DOHH2 (cell line): ENCODE measurements at regions not wholly inside any gene's neighbourhood (a gene's known extent, or its start where the extent isn't known, plus 50 kb on each side); places are given as distances from the start of the nearest gene placed in this dataset.

Source experiments
- H3F3A ChIP-seq: fragments of 200-600 bp; sonication (generic), shearing (Covaris generic); 2 replicates; pipeline ENCODE4 v1.6.0; 2016; ENCODE audit warnings: antibody characterized with exemption, mild to moderate bottlenecking; ENCODE audit not compliant: control insufficient read depth, insufficient read depth
- H3K27ac ChIP-seq: fragments of 200-600 bp; sonication (generic); 2 replicates; pipeline ENCODE4 v1.5.1; 2014; ENCODE audit warnings: low read depth, mild to moderate bottlenecking, low read length, moderate library complexity
- H3K27me3 ChIP-seq: fragments of 200-600 bp; sonication (generic); 2 replicates; pipeline ENCODE4 v1.6.1; 2014; ENCODE audit warnings: mild to moderate bottlenecking, low read length, mixed read lengths; ENCODE audit not compliant: control insufficient read depth
- H3K36me3 ChIP-seq: fragments of 200-600 bp; sonication (generic); 2 replicates; pipeline ENCODE4 v1.6.1; 2014; ENCODE audit warnings: mild to moderate bottlenecking, low read length, moderate library complexity, mixed read lengths; ENCODE audit not compliant: control insufficient read depth
- H3K4me1 ChIP-seq: fragments of 200-600 bp; sonication (generic); 2 replicates; pipeline ENCODE4 v1.6.1; 2014; ENCODE audit warnings: mild to moderate bottlenecking, low read length, mixed read lengths; ENCODE audit not compliant: control insufficient read depth
- H3K4me2 ChIP-seq: fragments of 200-600 bp; sonication (generic); 2 replicates; pipeline ENCODE4 v1.6.0; 2014; ENCODE audit warnings: mild to moderate bottlenecking, low read length, moderate library complexity
- H3K4me3 ChIP-seq: fragments of 200-600 bp; sonication (generic); 2 replicates; pipeline ENCODE4 v1.5.1; 2014; ENCODE audit warnings: mild to moderate bottlenecking, low read length, mixed read lengths
- H3K79me2 ChIP-seq: fragments of 200-600 bp; sonication (generic); 2 replicates; pipeline ENCODE4 v1.6.1; 2014; ENCODE audit warnings: mild to moderate bottlenecking, low read length, mixed read lengths; ENCODE audit not compliant: control insufficient read depth
- H3K9me2 ChIP-seq: fragments of 200-600 bp; sonication (generic); replicated peaks from 2 replicates; pipeline ENCODE4 v1.6.1; 2014; ENCODE audit warnings: mild to moderate bottlenecking, low read length, mixed read lengths; ENCODE audit not compliant: control insufficient read depth
- H3K9me3 ChIP-seq: fragments of 200-600 bp; sonication (generic); 2 replicates; pipeline ENCODE4 v1.6.1; 2014; ENCODE audit warnings: antibody characterized with exemption, low read length, mixed read lengths; ENCODE audit not compliant: control insufficient read depth, insufficient read depth
- H4K20me1 ChIP-seq: fragments of 200-600 bp; sonication (generic); 2 replicates; pipeline ENCODE4 v1.6.0; 2014; ENCODE audit warnings: low read depth, mild to moderate bottlenecking, antibody characterized with exemption, low read length, moderate library complexity; ENCODE audit not compliant: control insufficient read depth, insufficient read depth
- EZH2phosphoT487 ChIP-seq: fragments of 200-600 bp; sonication (generic); IDR thresholded peaks from 2 replicates; pipeline ENCODE4 v1.6.1; 2017; ENCODE audit warnings: borderline replicate concordance, mild to moderate bottlenecking, antibody characterized with exemption, low read length, moderate library complexity, mixed read lengths
- TF ChIP-seq, protein P1 (sequence below): fragments of 200-600 bp; sonication (generic); IDR thresholded peaks from one replicate; pipeline ENCODE4 v1.5.1; 2014; ENCODE audit warnings: antibody characterized with exemption, mild to moderate bottlenecking, low read depth, low read length; ENCODE audit not compliant: poor library complexity, severe bottlenecking

DNA sequence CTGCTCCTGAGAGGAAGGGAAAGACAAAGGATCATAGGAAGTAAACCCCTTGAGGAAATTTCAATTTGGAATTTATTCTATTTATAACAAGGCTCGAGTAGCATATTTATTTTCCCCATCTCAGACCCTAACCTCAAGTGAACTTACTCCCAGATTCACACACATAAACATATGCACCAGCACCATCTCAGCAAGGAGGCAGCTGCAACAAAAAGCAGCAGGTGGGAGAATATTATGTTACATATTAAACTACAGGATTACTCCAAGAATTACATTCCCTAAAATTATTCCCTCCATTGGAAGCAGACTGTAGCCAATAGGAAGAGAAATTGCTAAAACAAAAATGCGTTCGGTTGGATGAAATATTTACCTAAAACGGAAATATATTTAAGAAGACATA lies 108.4 kb upstream of the PRSS3 start:
- no peaks in the 10 kb centered on the region for H3K9me2 ChIP-seq
- H3K4me2 ChIP-seq, result no peak overlapping the region
- H3F3A ChIP-seq, result no peaks in the 10 kb centered on the region
- TF ChIP-seq, protein P1, sequence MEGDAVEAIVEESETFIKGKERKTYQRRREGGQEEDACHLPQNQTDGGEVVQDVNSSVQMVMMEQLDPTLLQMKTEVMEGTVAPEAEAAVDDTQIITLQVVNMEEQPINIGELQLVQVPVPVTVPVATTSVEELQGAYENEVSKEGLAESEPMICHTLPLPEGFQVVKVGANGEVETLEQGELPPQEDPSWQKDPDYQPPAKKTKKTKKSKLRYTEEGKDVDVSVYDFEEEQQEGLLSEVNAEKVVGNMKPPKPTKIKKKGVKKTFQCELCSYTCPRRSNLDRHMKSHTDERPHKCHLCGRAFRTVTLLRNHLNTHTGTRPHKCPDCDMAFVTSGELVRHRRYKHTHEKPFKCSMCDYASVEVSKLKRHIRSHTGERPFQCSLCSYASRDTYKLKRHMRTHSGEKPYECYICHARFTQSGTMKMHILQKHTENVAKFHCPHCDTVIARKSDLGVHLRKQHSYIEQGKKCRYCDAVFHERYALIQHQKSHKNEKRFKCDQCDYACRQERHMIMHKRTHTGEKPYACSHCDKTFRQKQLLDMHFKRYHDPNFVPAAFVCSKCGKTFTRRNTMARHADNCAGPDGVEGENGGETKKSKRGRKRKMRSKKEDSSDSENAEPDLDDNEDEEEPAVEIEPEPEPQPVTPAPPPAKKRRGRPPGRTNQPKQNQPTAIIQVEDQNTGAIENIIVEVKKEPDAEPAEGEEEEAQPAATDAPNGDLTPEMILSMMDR, result no peak
- TF ChIP-seq EZH2phosphoT487, result no peak
- no peaks in the 10 kb centered on the region for H3K9me3 ChIP-seq
- H3K27ac ChIP-seq, result no peak overlapping the region
- H3K79me2 ChIP-seq, result no peaks in the 10 kb centered on the region
- no peaks in the 10 kb centered on the region for H3K36me3 ChIP-seq
- H4K20me1 ChIP-seq, result no peaks in the 10 kb centered on the region
- no peak overlapping the region for H3K4me3 ChIP-seq
- H3K4me1 ChIP-seq, result peaks cover 10% of the 10 kb centered on the region; the same call in 1 of the 2 replicates
- H3K27me3 ChIP-seq, result peaks cover 21% of the 10 kb centered on the region

DNA sequence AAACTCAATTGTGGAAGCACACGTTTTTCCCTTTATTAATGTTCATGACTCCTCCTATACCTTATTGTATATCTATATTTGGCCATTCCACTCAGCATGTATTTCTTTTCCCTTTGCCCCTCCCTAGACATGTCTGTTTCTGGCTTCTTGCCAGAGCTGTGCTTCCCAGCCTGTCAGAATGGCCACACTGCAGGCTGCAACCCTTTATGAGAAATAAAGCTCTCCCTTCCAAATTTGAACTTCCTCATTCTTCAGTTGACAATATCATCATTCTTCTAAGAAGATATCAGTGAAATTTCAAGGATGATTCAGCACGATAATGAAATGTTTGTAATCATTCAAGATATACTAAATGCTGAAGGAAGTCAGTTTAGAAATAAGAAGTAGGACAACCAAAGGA lies 107.6 kb upstream of the PRSS3 start:
- Histone ChIP-seq H3K9me3 (no peaks in the 10 kb centered on the region), H3K79me2 (no peaks in the 10 kb centered on the region), H3K4me3 (no peak overlapping the region), H3K36me3 (no peaks in the 10 kb centered on the region), H3K4me2 (no peak overlapping the region), H3F3A (no peaks in the 10 kb centered on the region), H3K27me3 (peaks cover 16% of the 10 kb centered on the region), H4K20me1 (no peaks in the 10 kb centered on the region), H3K4me1 (peaks cover 10% of the 10 kb centered on the region; the same call in 1 of the 2 replicates), H3K27ac (no peak overlapping the region), H3K9me2 (no peaks in the 10 kb centered on the region)
- TF ChIP-seq, protein P1, result no peak
- no peak for TF ChIP-seq EZH2phosphoT487

DNA sequence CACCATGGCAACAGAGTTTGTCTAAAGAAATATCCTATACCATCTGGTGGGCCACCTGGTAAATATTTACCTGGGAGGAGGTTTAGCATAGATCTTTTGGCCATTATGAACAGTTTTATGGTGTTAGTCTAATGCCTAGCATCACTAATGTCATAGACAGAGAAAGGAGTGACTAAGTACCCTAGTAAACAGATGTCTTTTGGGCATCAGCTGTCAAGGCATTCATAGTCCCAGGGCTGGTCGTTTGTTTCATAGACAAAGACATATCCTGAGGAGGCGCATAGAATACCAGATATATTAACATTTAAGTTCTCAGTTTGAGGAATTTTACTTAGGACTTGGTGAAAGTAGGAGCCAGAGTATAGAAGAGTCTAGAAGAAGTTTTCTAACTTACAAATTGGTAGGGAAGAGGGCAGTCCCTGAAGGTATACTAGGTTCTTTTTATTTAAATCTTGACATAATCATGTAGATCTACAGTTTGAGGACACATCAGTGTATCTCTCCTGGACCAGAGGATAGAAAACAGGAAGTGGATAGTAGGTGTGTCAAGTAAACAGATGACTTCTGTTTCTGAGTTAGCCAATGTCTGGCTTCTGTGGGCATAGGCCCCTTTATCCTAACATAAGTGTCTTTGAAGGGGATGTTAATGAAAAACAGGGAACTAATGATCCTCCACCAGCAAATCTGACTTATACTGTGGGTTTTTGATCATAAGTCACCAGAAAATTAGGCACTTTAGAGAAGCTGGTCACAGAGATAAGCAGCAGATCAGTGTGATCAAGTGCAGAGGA lies 105.0 kb upstream of the PRSS3 start:
- Histone ChIP-seq H3K27me3 (peaks cover 28% of the 10 kb centered on the region), H3K9me3 (no peaks in the 10 kb centered on the region), H3K4me3 (no peak overlapping the region), H3K9me2 (no peaks in the 10 kb centered on the region), H3K4me2 (no peak overlapping the region), H3K36me3 (no peaks in the 10 kb centered on the region), H3K27ac (no peak overlapping the region), H3K79me2 (no peaks in the 10 kb centered on the region), H3K4me1 (0 out of 2 replicates have a peak, but pooled peaks cover 6% of the 10 kb centered on the region), H3F3A (no peaks in the 10 kb centered on the region), H4K20me1 (no peaks in the 10 kb centered on the region)
- no peak for TF ChIP-seq EZH2phosphoT487
- TF ChIP-seq, protein P1, result no peak
